ENCODE measurements at regions not wholly inside any gene's neighbourhood (a gene's known extent, or its start where the extent isn't known, plus 50 kb on each side); places are given as distances from the start of the nearest gene placed in this dataset.
"Not testable (repeated sequence)": the region's sequence is repeated elsewhere in the genome, so short reads cannot be mapped to it uniquely, and the experiment has no call there.

DNA sequence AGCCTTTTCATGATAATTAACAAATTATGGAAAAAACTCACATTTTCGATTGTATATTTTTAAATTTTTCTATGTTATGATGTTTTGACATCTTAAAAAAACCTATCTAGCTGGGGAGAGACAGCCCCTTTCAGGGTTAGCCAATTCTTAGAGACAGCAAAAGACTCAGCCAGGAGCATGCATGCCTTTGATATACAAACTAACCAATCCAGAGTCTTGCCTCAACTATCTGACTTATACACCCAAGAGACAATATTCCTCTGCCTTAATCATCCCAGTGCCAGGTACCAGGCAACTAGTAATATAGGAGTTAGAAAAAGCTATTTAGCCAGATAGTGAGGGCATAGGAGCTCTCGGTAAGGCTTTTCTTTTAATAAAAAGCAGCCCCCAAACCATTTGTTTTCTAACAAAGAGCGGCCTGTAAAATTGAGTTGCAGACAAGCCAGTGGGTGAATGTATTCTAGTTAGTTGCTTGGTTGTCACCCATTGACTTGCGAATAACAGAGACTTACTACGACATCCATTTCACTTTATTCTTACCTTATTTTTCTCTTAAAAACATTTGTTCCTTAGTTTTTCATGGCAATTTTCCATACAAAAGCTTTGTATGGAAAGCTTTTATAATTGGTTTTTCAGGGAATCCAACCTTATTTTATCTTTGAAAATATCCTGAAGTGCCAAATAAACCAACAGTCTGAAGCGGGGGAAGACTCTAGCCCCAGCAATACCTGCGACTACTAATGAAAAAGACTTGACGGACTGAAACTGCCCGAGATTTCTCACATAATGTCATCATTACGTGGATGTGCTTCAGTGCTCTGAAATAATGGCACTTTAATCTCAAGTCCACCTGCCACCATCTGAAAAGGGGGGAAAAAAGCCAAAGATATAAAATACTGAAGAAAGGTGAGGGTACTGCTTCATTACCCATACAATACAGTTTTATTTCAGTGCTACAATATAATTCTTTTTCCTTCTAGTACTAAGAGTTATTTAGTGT, 64.6 kb upstream of the ATP2C1 start:
- H3K27ac ChIP-seq, result no peak overlapping the region

DNA sequence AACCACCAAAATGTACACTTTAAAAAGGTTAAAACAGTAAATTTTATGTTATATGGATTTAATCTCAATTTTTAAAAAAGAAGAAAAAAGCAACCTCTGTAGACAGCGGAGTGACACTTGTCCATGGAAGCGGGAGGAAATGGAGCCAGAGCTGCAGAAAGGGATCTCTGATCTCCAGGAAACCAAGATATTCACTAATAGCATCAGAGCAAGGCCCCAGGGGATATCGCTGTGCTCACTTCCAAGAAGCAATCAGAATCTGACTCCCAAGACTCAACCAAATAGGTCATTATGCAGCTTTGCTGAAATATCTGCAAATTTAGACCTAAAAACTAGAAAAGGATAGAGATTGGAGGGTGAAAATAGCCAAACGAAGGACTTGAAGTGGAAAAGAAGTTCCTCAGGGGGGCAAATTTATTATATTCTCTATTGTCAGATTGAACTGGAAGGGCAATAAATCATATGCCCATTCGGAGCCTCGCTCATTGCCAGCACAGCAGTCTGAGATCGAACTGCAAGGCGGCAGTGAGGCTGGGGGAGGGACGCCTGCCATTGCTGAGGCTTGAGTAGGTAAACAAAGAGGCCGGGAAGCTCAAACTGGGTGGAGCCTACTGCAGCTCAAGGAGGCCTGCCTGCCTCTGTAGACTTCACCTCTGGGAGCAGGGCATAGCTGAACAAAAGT, 62.0 kb upstream of the ATP2C1 start:
- H3K27ac ChIP-seq, result no peak overlapping the region
- TF ChIP-seq, protein P1, sequence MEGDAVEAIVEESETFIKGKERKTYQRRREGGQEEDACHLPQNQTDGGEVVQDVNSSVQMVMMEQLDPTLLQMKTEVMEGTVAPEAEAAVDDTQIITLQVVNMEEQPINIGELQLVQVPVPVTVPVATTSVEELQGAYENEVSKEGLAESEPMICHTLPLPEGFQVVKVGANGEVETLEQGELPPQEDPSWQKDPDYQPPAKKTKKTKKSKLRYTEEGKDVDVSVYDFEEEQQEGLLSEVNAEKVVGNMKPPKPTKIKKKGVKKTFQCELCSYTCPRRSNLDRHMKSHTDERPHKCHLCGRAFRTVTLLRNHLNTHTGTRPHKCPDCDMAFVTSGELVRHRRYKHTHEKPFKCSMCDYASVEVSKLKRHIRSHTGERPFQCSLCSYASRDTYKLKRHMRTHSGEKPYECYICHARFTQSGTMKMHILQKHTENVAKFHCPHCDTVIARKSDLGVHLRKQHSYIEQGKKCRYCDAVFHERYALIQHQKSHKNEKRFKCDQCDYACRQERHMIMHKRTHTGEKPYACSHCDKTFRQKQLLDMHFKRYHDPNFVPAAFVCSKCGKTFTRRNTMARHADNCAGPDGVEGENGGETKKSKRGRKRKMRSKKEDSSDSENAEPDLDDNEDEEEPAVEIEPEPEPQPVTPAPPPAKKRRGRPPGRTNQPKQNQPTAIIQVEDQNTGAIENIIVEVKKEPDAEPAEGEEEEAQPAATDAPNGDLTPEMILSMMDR (conservative IDR thresholded peaks at IDR 0.05), result no peak
- no peak for TF ChIP-seq ZFX (IDR thresholded peaks at IDR 0.05)

More for the DNA sequence above, 64.6 kb upstream of the ATP2C1 start:
- TF ChIP-seq, protein P1 (conservative IDR thresholded peaks at IDR 0.05), result no peak
- TF ChIP-seq ZFX (IDR thresholded peaks at IDR 0.05), result no peak

DNA sequence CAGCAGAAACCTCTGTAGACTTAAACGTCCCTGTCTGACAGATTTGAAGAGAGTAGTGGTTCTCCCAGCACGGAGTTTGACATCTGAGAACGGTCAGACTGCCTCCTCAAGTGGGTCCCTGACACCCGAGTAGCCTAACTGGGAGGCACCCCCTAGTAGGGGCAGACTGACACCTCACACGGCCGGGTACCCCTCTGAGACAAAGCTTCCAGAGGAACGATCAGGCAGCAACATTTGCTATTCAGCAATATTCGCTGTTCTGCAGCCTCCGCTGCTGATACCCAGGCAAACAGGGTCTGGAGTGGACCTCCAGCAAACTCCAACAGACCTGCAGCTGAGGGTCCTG, 61.5 kb upstream of the ATP2C1 start:
- not testable (repeated sequence) for H3K27ac ChIP-seq

DNA sequence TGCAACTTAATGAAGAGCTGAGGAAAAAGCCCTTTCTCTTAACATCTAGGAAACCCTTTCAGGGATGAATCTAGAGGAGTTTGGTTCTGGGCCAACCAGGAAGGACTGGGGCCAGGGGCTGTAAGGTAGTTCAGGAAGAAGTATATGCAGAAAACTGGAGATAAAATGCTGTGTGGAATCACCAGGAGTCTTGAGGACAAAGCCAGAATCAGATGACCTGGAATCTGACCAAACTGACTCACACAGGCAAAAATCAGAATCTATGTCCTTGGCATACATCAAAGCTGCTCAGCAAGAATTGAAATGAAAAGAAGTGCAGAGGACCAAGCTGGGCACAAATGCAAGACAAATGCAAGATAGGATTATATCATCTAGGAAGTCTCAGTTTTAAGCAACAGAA, 59.4 kb upstream of the ATP2C1 start:
- H3K27ac ChIP-seq, result no peak overlapping the region
- TF ChIP-seq, protein P1 (conservative IDR thresholded peaks at IDR 0.05), result no peak
- no peak for TF ChIP-seq ZFX (IDR thresholded peaks at IDR 0.05)

DNA sequence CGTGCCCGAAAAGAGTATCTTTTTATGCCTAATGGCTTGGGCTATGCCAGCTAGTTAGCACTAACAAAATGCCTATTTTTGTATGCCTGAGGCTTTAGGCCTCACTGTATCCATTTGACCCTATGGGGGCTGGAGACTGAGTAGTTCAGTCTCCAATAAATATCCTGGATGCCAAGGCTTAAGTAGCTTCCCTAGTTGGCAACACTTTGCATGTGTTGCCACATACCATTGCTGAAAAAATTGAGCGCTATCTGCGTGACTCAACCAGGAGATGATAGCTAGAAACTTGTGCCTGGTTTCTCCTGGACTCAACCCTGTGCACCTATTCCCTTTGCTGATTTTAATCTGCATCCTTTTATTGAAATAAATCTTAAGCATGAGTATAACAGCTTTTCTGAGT, 58.4 kb upstream of the ATP2C1 start:
- TF ChIP-seq, protein P1 (conservative IDR thresholded peaks at IDR 0.05), result no peak
- TF ChIP-seq ZFX (IDR thresholded peaks at IDR 0.05), result no peak
- no peak overlapping the region for H3K27ac ChIP-seq

DNA sequence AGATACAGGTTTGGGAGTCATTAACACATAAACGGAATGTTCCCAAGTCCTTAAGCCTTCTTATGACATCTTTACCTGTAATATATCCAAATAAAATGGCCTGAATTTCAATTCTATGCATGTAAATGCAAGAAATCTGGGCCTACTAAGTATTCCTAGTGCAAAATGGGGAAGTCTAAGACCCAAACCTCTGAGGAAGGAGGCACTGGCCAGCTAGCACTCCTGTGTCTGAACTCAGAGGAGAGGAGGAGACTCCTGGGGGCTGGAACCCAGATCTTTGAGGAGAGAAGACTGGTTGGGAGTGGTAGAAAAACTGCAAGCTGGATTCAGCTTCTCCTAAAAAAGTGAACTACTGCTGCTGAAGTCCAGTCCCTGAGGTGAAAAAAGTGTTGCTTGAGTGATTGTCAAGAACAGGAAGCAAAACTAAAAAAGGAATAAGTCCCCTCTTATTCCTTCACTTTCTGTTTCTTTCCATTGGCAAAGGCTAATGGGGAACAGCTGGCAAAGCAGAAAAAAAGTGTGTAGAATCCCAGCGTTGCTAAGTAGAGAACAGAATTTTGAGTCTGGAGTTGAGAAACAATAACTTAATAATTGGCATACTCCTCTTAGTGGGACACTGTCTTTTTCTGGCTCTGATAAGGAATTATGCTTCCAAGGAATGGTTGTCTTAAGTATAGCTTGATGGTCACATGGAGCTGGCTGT, 54.8 kb upstream of the ATP2C1 start:
- TF ChIP-seq, protein P1 (conservative IDR thresholded peaks at IDR 0.05), result no peak
- TF ChIP-seq ZFX (IDR thresholded peaks at IDR 0.05), result no peak
- H3K27ac ChIP-seq, result no peak overlapping the region

DNA sequence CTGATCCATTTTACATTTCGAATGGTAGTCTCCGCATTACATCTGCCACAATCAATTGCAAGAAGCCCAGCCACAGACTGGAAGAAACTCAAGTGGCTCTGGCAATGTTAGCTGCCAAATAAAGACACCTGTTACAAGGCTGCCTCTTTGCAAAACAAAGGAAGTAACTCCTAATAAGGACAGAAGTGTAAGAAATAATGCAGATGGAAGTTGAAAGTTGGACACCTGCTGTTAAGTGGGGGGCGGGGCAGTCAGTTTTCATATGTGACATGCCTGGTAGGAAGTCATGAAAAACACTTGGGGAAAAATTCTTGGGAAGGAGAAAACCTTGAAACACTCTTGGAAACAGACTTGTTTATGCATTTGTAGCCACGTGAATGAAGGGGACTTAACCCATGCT, 54.1 kb upstream of the ATP2C1 start:
- no peak overlapping the region for H3K27ac ChIP-seq
- no peak for TF ChIP-seq ZFX (IDR thresholded peaks at IDR 0.05)
- TF ChIP-seq, protein P1 (conservative IDR thresholded peaks at IDR 0.05), result no peak
